GM12878 (cell line): ENCODE measurements at regions not wholly inside any gene's neighbourhood (a gene's known extent, or its start where the extent isn't known, plus 50 kb on each side); places are given as distances from the start of the nearest gene placed in this dataset.

Experiments used
- ATAC-seq: fragments of 200-7000 bp; cut with Tn5 transposase; 3 replicates; pipeline ENCODE4 v1.9.1; 2020; ENCODE audit warnings: mild to moderate bottlenecking, moderate library complexity
- BruUV-seq: library from RNA; stranded (reverse); fragments of 400-500 nt; replicated peaks from 2 replicates; lab custom pipeline; 2021; lab: Mats Ljungman, UMichigan
- CTCF ChIA-PET: fragments of 300-600 bp; sonication (Branson Sonifier 250); formaldehyde crosslinking; extraction: SDS; loops from one replicate; lab custom pipeline; 2021; ENCODE audit warnings: inconsistent platforms; lab: Yijun Ruan, JAX
- POLR2A ChIA-PET: fragments of 350-600 bp; formaldehyde crosslinking; extraction: SDS; loops from one replicate; lab custom pipeline; 2021; ENCODE audit warnings: inconsistent platforms; lab: Charles Lee
- RAD21 ChIA-PET: fragments of 300-600 bp; sonication (Branson Sonifier 250); formaldehyde crosslinking; loops from one replicate; lab custom pipeline; 2023; ENCODE audit warnings: antibody characterized with exemption; ENCODE audit not compliant: unreplicated experiment; lab: Charles Lee
- SMC1A ChIA-PET: fragments of 300-600 bp; sonication (Branson Sonifier 250); formaldehyde crosslinking; loops from one replicate; lab custom pipeline; 2023; ENCODE audit not compliant: unreplicated experiment, uncharacterized antibody; lab: Charles Lee
- DNase-seq: peaks from one replicate; pipeline ENCODE4 v3.0.0-alpha.2; 2011; ENCODE audit warnings: low read depth, low spot score
- FAIRE-seq: peaks from 3 replicates; lab custom pipeline; 2011; peaks lifted over from hg19 to GRCh38; lab: Jason Lieb, UNC
- H2AFZ ChIP-seq: 2 replicates; pipeline ENCODE4 v1.6.0; 2011; ENCODE audit warnings: low read depth, low read length, control low read depth; ENCODE audit not compliant: control insufficient read depth
- H3K27ac ChIP-seq: 2 replicates; pipeline ENCODE4 v1.5.1; 2011; ENCODE audit warnings: control low read depth; ENCODE audit not compliant: control insufficient read depth, insufficient read depth
- H3K27me3 ChIP-seq, 2 experiments: replicated peaks in 1 of 2; 2 replicates each; pipeline versions ENCODE4 v1.6.0 to v1.6.1; 2011; ENCODE audit warnings: low read length in 1 of 2; ENCODE audit not compliant: control insufficient read depth in 2 of 2, insufficient read depth in 2 of 2
- H3K36me3 ChIP-seq, 2 experiments: 2 replicates each; pipeline ENCODE4 v1.5.1; 2011; ENCODE audit warnings: low read length in 1 of 2; ENCODE audit not compliant: control insufficient read depth in 2 of 2, insufficient read depth in 2 of 2
- H3K4me1 ChIP-seq: 2 replicates; pipeline ENCODE4 v1.6.1; 2011; ENCODE audit warnings: mild to moderate bottlenecking, low read length, moderate library complexity, mixed read lengths; ENCODE audit not compliant: control insufficient read depth, insufficient read depth
- H3K4me2 ChIP-seq: 2 replicates; pipeline ENCODE4 v1.6.0; 2011; ENCODE audit warnings: control low read depth; ENCODE audit not compliant: control insufficient read depth, insufficient read depth
- H3K4me3 ChIP-seq: fragments of 200-600 bp; sonication (generic); 2 replicates; pipeline ENCODE4 v1.5.1; 2016
- H3K79me2 ChIP-seq: 2 replicates; pipeline ENCODE4 v1.6.0; 2011; ENCODE audit warnings: low read length; ENCODE audit not compliant: control insufficient read depth, insufficient read depth
- H3K9ac ChIP-seq: 2 replicates; pipeline ENCODE4 v1.8.0; 2011; ENCODE audit warnings: low read length, control low read depth, mixed read lengths; ENCODE audit not compliant: control insufficient read depth, insufficient read depth
- H3K9me3 ChIP-seq: replicated peaks from 3 replicates; pipeline ENCODE4 v1.5.1; 2011; ENCODE audit warnings: mild to moderate bottlenecking, low read length; ENCODE audit not compliant: control insufficient read depth, insufficient read depth
- H4K20me1 ChIP-seq: 2 replicates; pipeline ENCODE4 v1.6.0; 2011; ENCODE audit not compliant: control insufficient read depth, insufficient read depth
- BRCA1 ChIP-seq: IDR thresholded peaks from 2 replicates; pipeline ENCODE4 v1.6.1; 2011; ENCODE audit warnings: low read depth, low read length, improper control_type of control experiment
- EED ChIP-seq: sonication (generic); IDR thresholded peaks from 2 replicates; pipeline ENCODE4 v1.6.1; 2016; ENCODE audit warnings: antibody characterized with exemption, low read depth
- FOXM1 ChIP-seq: IDR thresholded peaks from 2 replicates; pipeline ENCODE4 v1.6.1; 2012; ENCODE audit warnings: low read depth, mild to moderate bottlenecking, inconsistent platforms, low read length, moderate library complexity
- HDGF ChIP-seq: fragments of 450-650 bp; IDR thresholded peaks from 2 replicates; pipeline ENCODE4 v1.6.1; 2016; ENCODE audit warnings: antibody characterized with exemption
- IKZF1 ChIP-seq: fragments of 450-650 bp; conservative IDR thresholded peaks from 2 replicates; pipeline ENCODE4 v1.6.1; 2017; ENCODE audit warnings: antibody characterized with exemption, mild to moderate bottlenecking
- IRF4 ChIP-seq: IDR thresholded peaks from 2 replicates; pipeline ENCODE4 v1.6.1; 2011; ENCODE audit warnings: low read depth, low read length
- MEF2A ChIP-seq: IDR thresholded peaks from 2 replicates; pipeline ENCODE4 v1.6.1; 2011; ENCODE audit warnings: low read depth, mild to moderate bottlenecking, low read length, moderate library complexity; ENCODE audit not compliant: insufficient read depth
- MTA2 ChIP-seq: fragments of 450-650 bp; IDR thresholded peaks from 2 replicates; pipeline ENCODE4 v1.6.1; 2016; ENCODE audit warnings: low read depth, mild to moderate bottlenecking, moderate library complexity
- NFIC ChIP-seq: IDR thresholded peaks from 2 replicates; pipeline ENCODE4 v1.6.1; 2012; ENCODE audit warnings: low read depth, mild to moderate bottlenecking, inconsistent platforms, low read length, moderate library complexity
- PAX5 ChIP-seq: IDR thresholded peaks from 2 replicates; pipeline ENCODE4 v1.6.1; 2011; ENCODE audit warnings: low read depth, low read length, borderline replicate concordance
- RCOR1 ChIP-seq: conservative IDR thresholded peaks from 2 replicates; pipeline ENCODE4 v1.6.1; 2012; ENCODE audit warnings: low read depth, low read length, improper control_type of control experiment
- RELA ChIP-seq: fragments of 450-650 bp; IDR thresholded peaks from 2 replicates; pipeline ENCODE4 v1.8.0; 2014; ENCODE audit warnings: borderline replicate concordance; ENCODE audit not compliant: partially characterized antibody
- SKIL ChIP-seq: fragments of 450-650 bp; IDR thresholded peaks from 2 replicates; pipeline ENCODE4 v1.6.1; 2017; ENCODE audit warnings: mild to moderate bottlenecking, low read depth, inconsistent platforms; ENCODE audit not compliant: poor library complexity, severe bottlenecking
- SMARCA5 ChIP-seq: fragments of 450-650 bp; IDR thresholded peaks from 2 replicates; pipeline ENCODE4 v1.6.1; 2017; ENCODE audit warnings: mild to moderate bottlenecking
- ZBED1 ChIP-seq: IDR thresholded peaks from 2 replicates; pipeline ENCODE4 v1.6.1; 2016; ENCODE audit warnings: borderline replicate concordance
- ZNF622 ChIP-seq: fragments of 450-650 bp; IDR thresholded peaks from 2 replicates; pipeline ENCODE4 v1.6.1; 2017; ENCODE audit warnings: mild to moderate bottlenecking, inconsistent platforms
- WGBS: methylation state at CpG from one replicate; pipeline ENCODE4 v1.1.6; 2016; ENCODE audit warnings: low lambda C conversion rate; ENCODE audit not compliant: insufficient replicate concordance, insufficient coverage; ENCODE audit errors: missing lambda C conversion rate; 5-methylcytosine and 5-hydroxymethylcytosine counted together
- in situ Hi-C: fragments of 300-500 bp; cut with MboI; formaldehyde crosslinking; loops from 9 replicates; pipeline ENCODE4 v1.14.3; 2018; ENCODE audit warnings: mixed read lengths
- intact Hi-C: fragments of 100-400 bp; cut with micrococcal nuclease; formaldehyde crosslinking; loops from one replicate; pipeline ENCODE4 v1.14.2; 2022; ENCODE audit not compliant: unreplicated experiment
- TF ChIP-seq, protein P1 (sequence below): IDR thresholded peaks from 2 replicates; pipeline ENCODE4 v1.6.1; 2011; ENCODE audit warnings: low read depth, mild to moderate bottlenecking, low read length, moderate library complexity, borderline replicate concordance; ENCODE audit errors: extremely low read depth

DNA sequence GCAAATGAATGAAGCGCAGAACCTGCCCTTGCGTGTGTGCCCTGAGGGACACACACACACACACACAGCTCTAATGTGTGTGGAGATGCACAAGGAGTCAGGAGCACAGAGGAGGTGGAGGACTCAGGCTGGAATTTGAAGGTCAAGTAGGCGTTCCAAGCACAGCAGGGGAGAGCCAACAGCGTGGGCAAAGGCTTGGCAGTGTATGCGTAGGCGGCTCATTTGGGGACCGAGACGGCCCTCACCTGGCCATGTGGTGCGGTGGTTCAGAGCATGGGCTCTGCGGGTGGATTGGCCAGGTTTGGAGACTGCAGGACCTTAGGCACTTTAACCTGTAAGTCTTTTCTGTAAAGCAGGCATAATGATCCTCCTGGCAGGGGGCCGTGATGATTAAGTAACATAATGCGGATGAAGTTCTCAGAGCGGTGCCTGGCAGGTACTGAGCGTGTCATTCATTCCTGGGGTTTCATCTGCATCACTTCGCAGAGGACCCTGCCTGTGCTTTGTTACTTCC is 69.5 kb upstream of the SLC24A4 start:
- Histone ChIP-seq H3K27ac (no peak overlapping the region), H3K9ac (no peak overlapping the region), H3K27me3 (no peaks in the 10 kb centered on the region; a peak in 2 of 4 replicates), H3K36me3 (no peaks in the 10 kb centered on the region), H3K4me2 (no peak overlapping the region), H2AFZ (no peak overlapping the region)
- ATAC-seq, result no peak; the same call in 2 of the 3 replicates
- no peak for DNase-seq
- no peak for TF ChIP-seq ZNF622
- TF ChIP-seq IKZF1, result no peak
- no peak for TF ChIP-seq PAX5
- no peak for TF ChIP-seq MTA2
- TF ChIP-seq EED, result no peak
- TF ChIP-seq BRCA1, result no peak
- TF ChIP-seq, protein P1, sequence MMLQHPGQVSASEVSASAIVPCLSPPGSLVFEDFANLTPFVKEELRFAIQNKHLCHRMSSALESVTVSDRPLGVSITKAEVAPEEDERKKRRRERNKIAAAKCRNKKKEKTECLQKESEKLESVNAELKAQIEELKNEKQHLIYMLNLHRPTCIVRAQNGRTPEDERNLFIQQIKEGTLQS, result no peak
- TF ChIP-seq, all 136 proteins: peak for 0
- ChIA-PET CTCF (no interaction called here), POLR2A (no interaction called here), SMC1A (no interaction called here), RAD21 (no interaction called here)
- BruUV-seq, result no TSS peak
- in situ Hi-C loops, result no loop called here
- no peak for FAIRE-seq
- 42% methylated on average over 15 of the region's 15 CpGs for WGBS
- H3K79me2 ChIP-seq, result no peaks in the 10 kb centered on the region
- no peaks in the 10 kb centered on the region for H4K20me1 ChIP-seq
- H3K9me3 ChIP-seq, result no peaks in the 10 kb centered on the region
- H3K4me1 ChIP-seq, result peaks cover 7% of the 10 kb centered on the region
- intact Hi-C loops, result no loop called here
- H3K4me3 ChIP-seq, result no peak overlapping the region

DNA sequence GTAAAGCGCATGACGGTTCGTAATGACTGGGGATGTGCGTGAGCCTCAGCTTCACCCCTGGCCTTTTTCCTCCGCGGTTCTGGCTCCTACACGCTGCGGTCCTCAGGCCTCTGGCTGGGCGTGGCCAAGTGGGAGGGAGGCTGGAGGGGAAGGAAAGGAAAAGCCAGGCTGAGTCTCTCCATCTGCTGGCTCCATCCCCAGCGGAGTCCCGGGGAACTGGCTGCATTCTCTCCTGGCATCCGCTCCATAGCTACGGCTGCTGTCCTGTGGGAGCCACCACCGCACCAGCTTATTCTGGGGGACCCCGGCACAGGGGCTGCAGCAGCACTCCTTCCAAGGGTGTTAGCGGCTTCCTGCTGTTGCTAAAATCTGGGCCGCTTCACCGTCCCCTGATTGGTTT is 68.2 kb upstream of the SLC24A4 start:
- H3K27ac ChIP-seq, result no peak overlapping the region
- H3K9me3 ChIP-seq, result no peaks in the 10 kb centered on the region
- ChIA-PET RAD21 (no interaction called here), SMC1A (no interaction called here), POLR2A (no interaction called here), CTCF (no interaction called here)
- H3K36me3 ChIP-seq, result no peaks in the 10 kb centered on the region
- H3K79me2 ChIP-seq, result no peaks in the 10 kb centered on the region
- no peaks in the 10 kb centered on the region; a peak in 2 of 4 replicates for H3K27me3 ChIP-seq
- no peak overlapping the region for H3K4me2 ChIP-seq
- 73% methylated on average over 17 of the region's 18 CpGs for WGBS
- H3K4me1 ChIP-seq, result peaks cover 21% of the 10 kb centered on the region
- ATAC-seq (no peak), FAIRE-seq (no peak), DNase-seq (no peak)
- H3K4me3 ChIP-seq, result no peak overlapping the region
- no peaks in the 10 kb centered on the region for H4K20me1 ChIP-seq
- intact Hi-C loops, result no loop called here
- BruUV-seq, result no TSS peak
- in situ Hi-C loops, result no loop called here
- no peak overlapping the region for H3K9ac ChIP-seq
- H2AFZ ChIP-seq, result no peak overlapping the region
- no peak for TF ChIP-seq RCOR1
- TF ChIP-seq HDGF, result no peak
- TF ChIP-seq MEF2A, result no peak
- TF ChIP-seq SMARCA5, result no peak
- no peak for TF ChIP-seq FOXM1
- TF ChIP-seq NFIC, result no peak
- no peak for TF ChIP-seq SKIL
- TF ChIP-seq RELA, result no peak
- no peak for TF ChIP-seq ZBED1
- TF ChIP-seq IRF4, result no peak
